HG03571 (cell line): ENCODE measurements at regions not wholly inside any gene's neighbourhood (a gene's known extent, or its start where the extent isn't known, plus 50 kb on each side); places are given as distances from the start of the nearest gene placed in this dataset.

Experiments
- ATAC-seq: cut with Tn5 transposase; IDR thresholded peaks from one replicate; pipeline ENCODE4 v1.9.1; 2021; ENCODE audit not compliant: unreplicated experiment

DNA sequence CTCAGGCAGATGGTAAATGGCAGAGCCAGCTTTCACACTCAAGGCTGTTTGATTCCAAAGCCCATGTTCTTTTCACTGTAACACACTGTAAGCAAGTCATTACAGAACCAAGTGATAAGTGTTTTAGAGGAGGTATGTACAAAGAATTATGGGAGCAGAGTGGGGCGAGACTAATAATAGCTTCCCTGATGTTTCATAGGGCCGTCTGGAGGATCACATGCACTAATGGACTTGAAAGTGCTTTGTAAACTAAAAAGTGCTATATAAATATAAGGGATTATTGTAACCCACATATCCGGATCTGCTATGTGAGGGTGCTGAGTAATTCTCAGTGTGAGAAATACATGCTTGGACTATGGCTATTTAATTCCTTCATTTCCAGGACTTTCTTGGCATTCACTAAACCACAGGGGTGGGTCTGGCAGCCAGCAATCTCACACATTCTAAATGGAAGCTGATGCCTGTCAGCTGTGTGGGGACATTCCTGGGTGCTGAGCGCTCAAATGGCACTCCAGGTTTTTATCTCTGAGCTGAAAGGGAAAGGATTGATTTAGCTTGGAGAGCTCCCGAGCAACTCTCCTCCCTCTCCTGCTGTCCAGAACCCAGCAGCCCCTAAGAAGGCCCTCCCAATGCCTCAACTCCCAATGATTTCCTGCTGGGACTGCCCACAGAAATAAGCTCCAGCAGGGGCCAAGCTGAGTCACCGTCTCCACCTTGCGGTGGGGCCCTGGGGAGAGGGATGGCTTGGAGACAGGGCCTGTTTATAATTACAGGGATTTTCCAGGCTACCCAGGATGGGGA is 222.8 kb downstream of the SOX11 start:
- no peak for ATAC-seq

DNA sequence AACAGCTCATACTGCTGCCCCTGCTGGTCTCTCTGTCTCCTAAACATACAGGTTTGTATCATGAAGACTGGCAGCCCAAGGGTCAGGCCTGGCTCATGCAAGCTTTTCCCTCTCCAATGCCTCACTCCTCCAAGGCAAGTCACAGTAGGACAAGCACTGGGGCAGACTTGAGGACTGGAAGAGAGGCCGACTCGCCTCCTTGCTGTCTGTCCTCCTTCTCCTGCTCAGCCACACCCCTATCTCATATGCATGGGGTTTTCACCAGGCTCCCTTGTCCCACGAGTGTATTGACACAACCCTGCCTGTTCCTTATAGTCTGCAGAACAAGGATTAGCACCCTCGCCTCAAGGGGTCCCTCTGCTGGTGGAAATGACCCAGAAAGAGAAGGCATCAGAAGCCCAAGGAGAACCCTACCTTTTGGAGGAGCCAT is 223.7 kb downstream of the SOX11 start:
- no peak for ATAC-seq

DNA sequence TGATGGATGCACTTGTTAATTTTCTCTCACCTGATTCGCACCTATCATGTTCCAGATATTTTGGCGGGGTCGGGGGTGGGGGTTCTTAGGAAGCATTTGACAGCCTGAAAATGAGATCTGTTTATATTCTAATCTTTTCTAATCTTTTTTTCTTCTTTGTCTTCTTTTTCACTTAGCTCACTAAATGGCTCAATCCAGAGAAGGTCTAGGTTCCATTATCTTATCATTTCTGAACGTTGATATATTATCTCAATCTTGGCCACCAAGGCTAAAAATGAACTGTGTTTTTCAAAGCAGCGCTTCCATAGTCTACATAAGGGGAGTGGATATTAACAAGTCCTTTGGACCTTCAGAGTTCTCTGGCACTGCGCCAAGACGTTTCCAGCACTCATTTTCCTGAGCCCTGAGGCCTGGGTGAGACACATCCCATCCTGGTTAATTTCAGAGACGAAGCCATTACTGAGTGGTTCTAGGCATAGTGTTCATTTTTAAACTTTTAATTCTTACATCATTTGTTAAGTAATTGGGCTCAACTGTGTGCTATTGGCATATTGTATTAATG is 229.0 kb downstream of the SOX11 start:
- ATAC-seq: no peak

DNA sequence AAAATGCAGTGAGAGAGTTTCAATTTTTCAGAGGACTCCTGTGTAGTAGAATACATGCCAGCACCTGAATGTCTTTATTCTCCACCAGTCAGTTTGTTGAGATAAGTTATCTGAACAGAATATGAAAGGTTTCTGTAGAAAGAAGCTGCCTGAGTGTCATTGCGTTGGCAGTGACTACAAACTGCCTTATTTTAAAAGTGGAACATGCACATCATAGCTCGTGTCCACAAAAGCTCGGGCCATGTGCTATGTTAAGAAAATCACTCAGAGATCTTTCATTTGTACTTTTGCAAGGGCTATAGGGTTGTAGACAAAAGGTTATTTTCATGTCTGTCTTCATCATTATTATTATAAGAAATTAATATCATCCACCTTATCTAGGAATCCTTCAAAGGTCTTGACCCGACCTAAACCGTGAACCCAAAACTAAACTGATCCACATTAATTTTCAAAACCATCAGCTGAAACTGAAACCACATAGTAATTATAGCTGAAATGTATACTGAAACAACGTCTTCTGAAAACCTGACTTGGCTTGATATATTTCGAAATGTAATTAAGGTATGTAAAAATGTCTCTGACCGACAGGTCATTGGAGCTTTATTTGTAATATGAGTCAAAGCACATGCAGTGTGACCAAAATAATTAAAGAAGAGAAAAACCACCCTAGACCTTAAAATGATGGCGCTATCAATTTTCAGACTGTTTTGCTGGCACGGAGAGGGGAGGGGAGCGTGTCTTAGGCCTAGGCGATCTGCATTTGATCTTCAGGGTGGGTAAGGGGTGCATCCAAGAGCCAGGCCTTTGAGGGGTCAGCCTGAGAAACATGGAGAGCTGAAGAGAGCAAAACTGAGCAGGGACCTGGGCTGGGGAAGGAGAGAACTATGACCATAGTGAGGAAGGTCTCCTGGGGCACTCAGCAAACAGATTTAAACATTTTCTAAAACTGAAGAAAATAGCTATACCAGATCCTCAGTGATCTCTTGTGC is 232.1 kb downstream of the SOX11 start:
- ATAC-seq: no peak

DNA sequence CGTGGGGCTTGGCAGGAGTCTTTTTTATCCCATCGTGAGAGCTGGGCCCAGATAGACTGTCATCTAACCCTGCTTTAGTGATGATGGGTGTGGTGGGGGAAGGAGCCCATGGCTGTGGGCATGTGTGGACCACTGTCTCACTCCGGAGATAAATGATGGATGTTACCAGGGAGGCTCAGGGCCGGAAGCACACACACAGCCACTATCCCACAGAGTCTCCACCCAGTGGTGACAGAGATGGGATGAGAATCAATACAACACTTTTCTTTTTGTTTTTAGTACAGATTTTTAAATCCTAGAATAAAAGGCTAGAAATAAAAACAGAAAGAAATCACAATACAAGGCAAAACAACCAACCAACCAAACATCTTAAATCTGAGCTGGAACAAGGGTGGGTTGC is 233.4 kb downstream of the SOX11 start:
- ATAC-seq: no peak

DNA sequence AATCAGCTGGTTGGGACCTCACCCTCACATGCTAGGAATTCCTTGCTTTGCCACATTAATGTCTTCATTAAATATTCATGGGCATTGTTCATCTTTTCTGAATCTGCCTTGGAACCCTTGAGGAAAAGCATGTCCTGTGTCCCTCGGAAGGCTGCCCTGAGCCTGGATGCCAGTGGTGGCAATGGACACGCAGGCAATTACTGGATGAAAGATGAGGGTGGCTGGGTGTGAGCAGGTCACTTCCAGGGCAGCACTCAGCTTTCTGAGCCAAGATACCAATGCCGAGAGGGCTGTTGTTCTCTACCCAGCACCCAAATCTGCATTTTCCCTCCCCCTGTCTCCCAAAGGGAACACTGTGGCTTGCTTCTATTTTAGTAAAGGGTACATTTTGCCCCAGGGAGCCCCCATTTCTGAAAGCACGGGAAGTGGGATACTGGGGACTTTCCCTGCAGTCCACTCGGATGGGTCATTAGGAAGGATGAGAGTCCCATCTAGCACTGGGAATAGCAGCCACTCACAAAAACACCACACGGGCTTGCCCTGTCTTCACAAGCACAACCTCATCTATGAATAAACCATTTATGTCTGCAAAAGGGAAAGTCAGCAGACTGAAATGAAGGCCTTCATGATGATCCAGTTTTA is 234.8 kb downstream of the SOX11 start:
- ATAC-seq: no peak

DNA sequence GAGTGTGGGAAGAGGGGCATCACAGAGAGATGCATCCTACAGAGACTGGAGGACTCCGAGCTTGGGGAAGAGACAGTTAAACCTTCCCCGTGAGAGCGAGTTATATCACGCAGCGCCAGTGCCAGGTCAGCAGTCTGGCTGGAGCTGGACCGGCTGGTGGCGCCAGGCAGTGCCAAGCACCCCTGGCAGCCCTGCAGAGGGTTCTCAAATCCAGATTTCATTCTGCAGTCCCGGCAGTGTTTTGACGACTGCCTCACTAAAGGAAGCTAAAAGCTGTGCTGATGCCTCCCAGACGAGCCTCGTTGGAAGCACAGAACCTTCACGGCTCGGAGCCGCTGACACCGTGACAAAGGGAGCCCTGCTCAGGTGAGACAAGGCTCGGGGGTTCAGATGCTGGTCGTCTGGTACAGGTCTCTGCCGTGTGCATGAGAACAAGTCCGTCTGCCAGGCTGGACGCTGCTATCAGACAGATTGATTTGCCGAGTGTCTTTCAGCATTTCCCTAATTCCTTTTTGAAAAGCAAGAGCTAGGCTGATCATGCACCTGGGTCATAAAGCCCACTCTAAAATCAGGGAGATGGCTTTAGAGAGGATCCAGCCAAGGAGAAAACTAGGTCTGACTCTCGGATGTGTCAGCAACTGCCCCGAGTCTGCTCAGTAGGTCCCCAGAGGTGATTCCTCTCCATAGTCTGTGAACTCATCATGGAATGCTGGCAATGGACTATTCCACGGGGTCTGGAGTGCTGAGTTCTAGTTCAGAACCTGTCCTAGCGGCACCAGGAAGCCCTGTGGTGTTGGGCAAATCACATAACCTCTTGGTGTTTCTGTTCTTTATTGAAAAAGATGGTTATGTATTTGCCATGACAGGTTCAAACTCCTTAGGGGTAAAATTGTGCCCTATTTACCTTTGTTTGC is 240.6 kb downstream of the SOX11 start:
- no peak for ATAC-seq

DNA sequence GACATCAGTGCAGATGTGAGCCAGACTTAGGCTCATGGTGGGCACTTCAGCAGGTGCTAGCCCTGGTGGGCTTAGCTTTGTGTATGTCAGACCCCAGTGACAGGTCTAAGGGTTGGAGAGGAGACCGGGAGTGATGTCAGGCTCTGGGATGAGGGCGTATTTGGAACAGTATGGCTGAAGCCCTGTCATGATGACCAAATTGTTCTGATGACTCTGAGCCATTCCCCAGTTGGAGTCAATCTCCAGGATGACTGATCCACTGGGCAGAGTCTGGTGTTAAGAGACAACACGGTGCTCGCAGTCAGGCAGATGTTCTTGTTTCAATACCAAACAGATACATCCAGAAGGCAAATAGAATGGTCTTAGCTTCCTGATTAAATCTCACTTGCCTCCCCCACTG is 241.5 kb downstream of the SOX11 start:
- no peak for ATAC-seq

DNA sequence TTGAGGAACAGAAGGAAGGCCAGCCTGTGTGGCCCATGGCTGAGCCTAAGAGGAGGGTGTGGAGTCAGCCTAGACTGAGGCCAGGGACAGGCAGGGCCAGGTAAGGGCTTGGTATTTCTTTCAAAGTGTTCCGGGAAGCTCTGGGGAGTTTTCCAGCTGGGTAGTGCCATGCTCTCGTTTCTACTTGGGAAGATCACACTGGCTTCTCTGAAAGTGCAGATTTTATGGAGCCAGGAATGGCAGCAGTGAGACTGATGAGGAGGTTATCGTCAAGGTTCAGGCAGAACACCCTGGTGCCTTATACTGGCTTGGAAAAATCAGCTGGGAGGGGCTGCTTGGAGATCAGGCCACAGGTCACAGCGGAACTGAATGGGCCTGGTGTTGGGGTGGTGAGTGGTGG is 245.1 kb downstream of the SOX11 start:
- no peak for ATAC-seq

DNA sequence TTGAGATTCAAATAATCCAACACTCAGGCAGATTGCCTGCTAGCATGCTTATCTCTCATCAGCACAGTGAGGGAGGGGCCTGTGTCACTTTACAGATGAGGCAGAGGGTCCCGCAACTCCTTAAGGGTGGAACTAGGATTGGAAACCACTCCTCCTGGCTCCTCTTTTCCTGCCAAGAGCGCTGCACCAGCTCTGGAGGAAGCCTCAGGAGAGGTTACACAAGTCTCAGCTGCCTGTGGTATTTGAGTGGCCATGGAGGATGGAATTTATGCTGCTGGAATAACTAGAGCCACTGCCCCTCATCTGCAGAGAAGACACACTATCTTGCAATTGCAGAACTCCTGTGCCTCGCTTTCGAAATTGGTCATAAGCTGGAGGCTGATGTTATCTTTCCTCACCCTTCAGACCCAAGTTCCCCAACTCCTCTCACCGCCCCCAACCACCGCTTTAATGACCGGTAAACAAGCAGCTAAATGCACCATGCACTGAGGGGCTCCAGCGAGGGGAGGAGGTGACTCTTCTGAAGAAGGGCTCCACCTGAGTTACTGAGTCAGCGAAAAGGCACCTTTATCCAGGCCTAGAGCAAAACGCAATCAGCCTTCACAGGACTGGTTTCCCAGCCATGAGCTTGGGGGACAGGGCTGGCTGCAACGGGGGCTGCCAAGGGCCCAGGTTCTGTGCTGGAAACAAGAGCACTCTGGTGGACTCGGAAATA is 245.8 kb downstream of the SOX11 start:
- ATAC-seq: no peak

DNA sequence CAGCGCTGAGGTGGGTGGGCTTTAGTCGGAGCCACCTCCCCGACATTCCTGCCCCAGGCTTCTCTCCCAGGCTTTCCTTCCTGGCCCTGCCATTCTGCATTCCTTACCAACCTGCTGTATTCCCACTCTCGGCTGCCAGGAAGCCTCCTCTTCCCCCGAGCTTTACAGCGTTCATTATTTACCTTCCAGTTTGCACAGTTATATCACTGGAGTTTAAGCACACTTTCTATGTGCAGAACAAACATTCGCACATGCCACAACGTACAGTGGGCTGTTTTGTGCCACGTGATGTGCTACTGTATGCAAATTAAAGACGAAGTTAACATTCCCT is 246.3 kb downstream of the SOX11 start:
- ATAC-seq: no peak

DNA sequence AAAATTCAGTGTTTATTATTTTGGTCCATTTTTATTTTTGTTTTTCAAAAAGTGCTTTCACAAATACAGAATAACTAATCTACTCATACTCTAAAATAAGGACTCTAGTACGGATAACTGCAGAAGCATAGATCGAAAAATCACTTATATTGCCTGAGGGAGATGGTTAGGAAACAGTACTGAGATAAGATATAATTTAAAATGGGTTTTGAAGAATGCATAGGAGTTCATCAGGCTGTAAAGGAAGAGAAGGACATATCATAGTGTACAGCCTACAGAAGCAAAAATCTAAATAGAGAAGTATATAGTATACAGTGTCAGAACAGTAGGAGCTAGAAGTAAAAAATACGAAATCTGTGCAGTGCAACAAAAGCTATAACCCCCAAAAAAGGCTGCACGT is 247.4 kb downstream of the SOX11 start:
- no peak for ATAC-seq

DNA sequence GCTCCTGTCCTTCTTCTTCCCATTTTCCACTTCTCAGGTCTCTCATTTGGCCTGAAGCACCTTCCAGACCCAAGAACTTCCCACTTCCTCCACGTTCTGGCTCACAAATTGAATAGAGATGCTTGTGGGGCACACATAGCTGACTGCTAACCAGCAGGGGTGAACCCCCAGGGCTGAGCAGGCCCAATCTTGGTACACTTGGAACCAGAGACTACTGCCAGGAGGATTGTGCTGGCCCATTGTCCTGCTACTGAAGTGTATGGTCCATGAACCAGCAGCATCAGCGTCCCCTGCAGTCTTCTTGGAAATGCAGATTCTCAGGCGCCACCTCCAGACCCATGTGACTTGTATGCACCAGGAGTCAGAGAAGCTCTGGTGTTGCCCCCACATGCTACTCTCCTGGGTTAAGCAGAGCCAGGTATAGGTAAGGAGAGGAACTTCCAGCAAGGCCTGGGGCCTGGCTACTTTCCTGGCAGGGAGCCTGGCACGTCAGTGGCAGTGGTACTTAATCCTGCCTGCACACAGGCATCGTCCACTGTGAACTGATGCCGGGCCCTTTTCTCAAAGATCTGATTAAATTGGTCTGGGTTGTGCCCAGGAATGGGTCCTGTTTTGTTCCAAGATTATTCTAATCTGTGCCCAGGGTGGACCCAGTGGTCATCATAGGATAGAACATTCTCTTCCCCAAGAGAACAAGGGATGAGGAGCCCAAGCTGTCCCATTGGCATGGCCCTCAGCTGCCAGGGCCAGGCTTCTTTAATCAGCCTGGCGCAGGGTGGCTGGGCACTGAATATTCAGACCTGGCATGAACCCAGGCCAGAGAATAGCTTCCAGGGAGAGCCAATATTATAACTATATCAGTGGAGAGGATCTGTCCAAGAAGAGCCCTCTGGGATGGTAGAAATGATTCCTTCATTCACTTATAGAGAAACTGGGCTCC is 248.7 kb downstream of the SOX11 start:
- ATAC-seq: no peak

DNA sequence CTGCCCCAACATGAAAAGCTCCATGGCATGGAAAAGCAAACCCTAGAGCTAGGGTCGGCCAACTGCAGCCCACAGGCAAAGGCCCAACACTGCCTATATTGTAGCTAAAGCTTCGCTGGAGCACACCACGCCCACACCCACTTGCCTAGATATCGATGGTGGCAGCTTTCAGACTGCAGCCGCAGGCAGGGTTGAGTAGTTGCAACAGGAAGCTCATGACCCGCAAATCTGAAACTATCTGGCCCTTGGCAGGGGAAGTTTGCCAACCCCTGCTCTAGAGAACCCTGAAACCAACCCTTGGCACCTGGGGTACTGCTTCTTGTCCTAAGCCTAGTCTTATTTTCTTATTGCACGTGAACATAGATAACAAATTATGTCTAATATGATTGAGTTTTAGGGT is 250.0 kb downstream of the SOX11 start:
- no peak for ATAC-seq

DNA sequence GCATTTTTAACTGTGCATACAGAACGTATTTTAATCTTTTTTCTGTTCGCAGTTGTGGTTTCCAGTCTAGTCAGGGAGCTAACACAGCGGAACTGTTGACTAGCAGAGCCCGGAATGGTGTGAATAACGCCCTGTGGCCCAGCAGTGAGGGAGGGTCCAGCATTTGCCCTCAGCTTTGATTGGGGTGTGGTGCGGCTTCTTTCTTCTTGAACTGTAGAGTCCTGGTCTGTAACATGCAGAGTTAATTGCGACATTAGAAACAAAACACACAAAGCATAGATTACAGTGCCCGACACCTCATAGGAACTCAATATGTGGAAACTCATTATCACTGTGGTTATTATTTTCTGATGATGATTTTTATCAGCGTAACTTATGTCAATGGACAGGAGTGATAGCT is 253.6 kb downstream of the SOX11 start:
- no peak for ATAC-seq

DNA sequence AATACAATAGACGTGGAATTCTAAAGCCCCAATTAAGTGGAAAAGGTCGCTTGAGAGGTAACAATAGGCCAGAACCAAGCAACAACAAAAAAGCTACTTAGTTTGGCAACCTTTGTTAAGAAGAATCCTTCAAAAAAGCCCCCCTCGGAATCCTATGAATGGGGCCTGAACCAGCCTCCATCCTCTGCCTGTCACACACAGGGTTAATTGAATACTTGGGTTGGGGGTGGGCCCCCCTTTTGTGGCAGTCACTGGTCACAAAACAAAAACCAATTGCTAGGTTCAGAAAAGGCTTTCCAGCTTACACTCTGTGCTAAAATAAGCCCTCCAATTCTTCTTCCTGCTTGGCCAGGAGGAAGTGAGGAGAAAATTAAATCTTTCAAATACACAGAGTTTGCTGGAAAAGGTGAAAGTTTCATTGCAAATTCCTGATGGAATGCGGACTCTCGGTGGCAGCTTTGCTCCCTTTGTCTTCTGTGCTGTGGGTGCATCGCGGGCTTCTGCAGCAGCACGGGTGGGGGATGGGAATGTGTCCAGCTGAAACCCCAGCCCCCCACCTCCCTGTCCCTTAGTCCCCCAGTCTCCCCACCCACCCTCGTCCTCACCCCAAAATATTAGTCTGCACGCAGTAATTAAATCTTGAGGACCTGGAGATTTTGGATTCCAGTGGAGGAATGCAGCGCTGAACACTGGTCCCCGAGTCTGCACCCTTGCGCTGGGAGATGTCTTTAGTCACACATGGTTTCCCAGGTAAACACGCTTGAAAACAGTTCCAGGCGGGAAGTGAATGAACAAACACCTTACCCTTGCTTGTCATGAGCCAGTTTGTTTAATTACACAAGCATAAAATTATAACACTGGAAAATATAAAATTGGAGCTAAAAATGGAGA is 254.3 kb downstream of the SOX11 start:
- ATAC-seq: no peak

DNA sequence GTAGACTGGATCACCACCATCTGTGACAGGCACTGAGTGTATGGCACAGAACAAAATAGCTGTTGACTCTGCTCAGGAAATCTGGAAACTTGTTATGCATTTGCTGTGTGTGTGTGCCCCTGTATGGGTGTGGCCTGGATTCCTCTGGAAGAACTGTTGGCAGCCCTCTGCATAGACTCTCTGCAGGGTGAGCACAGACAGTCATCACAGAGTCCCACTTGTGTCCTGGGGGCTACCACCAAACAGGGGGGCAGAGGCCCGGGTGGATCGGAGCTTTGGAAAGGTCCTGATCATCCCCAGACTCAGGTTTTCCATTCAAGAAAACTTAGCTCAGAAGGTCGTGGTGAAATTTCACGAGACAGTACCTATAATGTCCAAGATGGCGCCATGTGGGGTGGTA is 258.6 kb downstream of the SOX11 start:
- no peak for ATAC-seq

DNA sequence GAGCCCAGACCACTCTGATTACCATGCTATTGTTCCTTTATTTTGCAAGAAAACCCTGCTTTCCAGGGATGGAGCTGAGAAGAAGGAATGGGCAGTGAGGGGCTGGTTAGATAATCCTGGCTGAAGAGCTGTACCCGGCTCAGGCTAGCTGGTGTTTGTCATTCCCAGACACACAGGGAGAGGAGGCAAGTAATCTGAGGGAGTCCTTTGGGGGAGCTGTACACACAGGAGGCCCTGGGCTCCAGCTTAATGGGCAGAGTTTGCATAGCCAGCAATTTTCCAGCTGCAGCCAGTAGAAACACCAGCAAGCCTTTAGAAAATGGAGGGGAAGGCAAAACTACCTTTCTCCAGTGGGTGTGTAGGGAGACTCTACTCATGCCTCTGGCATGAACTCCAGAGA is 259.3 kb downstream of the SOX11 start:
- no peak for ATAC-seq
